Ishikawa (cell line): ENCODE measurements at regions not wholly inside any gene's neighbourhood (a gene's known extent, or its start where the extent isn't known, plus 50 kb on each side); places are given as distances from the start of the nearest gene placed in this dataset.

Experiments
- CEBPB ChIP-seq: IDR thresholded peaks from 2 replicates; pipeline ENCODE4 v1.6.1; 2012
- CREB1 ChIP-seq: IDR thresholded peaks from 2 replicates; pipeline ENCODE4 v1.6.1; 2012; ENCODE audit warnings: low read depth
- EGR1 ChIP-seq: IDR thresholded peaks from 2 replicates; pipeline ENCODE4 v1.6.1; 2012
- EP300 ChIP-seq: IDR thresholded peaks from 2 replicates; pipeline ENCODE4 v1.6.1; 2012; ENCODE audit warnings: borderline replicate concordance
- FOXM1 ChIP-seq: IDR thresholded peaks from 2 replicates; pipeline ENCODE4 v1.6.1; 2012; ENCODE audit warnings: low read depth, borderline replicate concordance
- NFIC ChIP-seq: IDR thresholded peaks from 2 replicates; pipeline ENCODE4 v1.6.1; 2012
- RAD21 ChIP-seq: IDR thresholded peaks from 2 replicates; pipeline ENCODE4 v1.6.1; 2012; ENCODE audit warnings: low read depth
- REST ChIP-seq: IDR thresholded peaks from 2 replicates; pipeline ENCODE4 v1.6.1; 2012; ENCODE audit warnings: low read depth, mild to moderate bottlenecking
- TAF1 ChIP-seq: IDR thresholded peaks from 2 replicates; pipeline ENCODE4 v1.6.1; 2012; ENCODE audit warnings: low read depth, mild to moderate bottlenecking
- TCF12 ChIP-seq: IDR thresholded peaks from 2 replicates; pipeline ENCODE4 v1.6.1; 2012; ENCODE audit warnings: low read depth
- TEAD4 ChIP-seq: IDR thresholded peaks from 2 replicates; pipeline ENCODE4 v1.6.1; 2012
- USF1 ChIP-seq: IDR thresholded peaks from 2 replicates; pipeline ENCODE4 v1.6.1; 2012
- YY1 ChIP-seq: IDR thresholded peaks from 2 replicates; pipeline ENCODE4 v1.6.1; 2012; ENCODE audit warnings: low read depth
- ZBTB7A ChIP-seq: IDR thresholded peaks from 2 replicates; pipeline ENCODE4 v1.6.1; 2012; ENCODE audit warnings: low read depth
- TF ChIP-seq, protein P1 (sequence below): IDR thresholded peaks from 2 replicates; pipeline ENCODE4 v1.6.1; 2012

GRCh38 chr20:6632187-6632586 lies 135.3 kb upstream of the BMP2 start:
- TF ChIP-seq NFIC (peak; percentile 13; the same call in 1 of the 2 replicates), ZBTB7A (no peak), YY1 (no peak), TCF12 (no peak), USF1 (no peak)

DNA sequence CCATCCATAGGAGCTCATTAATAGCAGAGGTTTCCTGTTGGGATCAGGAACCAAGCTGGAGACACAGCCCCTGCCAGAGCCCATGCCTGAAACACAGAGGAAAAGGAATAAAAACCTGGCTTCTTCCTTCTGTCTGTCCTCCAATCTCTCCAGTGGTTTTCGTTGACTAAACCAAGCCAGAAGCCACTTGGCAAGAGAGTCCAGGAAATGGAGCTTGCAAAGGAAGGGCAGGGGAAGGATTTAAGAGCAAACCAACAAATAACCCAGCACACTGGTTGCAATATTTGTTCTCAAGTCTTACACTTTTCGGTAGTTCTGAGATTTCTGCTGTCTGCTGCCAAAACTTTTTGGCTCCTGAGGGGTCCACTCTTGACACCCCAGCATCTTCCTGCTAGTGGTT lies 137.0 kb upstream of the BMP2 start:
- TF ChIP-seq EP300 (no peak), CEBPB (no peak), REST (no peak), TCF12 (no peak), EGR1 (no peak), TAF1 (no peak), TEAD4 (no peak), RAD21 (no peak), CREB1 (no peak), ZBTB7A (no peak), FOXM1 (no peak), NFIC (no peak)

DNA sequence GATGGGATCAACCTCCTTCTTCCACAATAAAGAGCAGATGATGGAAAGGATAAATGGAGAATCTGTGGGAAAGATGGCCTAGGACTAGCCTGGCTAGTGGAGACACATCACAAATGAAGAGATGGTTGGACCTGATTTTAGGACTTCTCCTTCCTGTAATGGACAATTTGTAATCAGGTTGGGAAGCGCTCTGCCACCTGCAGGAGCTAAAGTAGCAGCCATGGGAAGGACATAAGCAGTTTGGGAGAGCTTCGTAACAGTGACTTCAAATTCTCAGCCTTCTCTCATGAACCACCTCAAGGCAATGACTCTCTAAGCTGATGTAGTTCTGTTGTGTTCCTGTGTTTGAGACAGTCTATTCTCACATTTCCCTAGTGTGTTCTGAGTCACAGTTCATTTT lies 137.9 kb upstream of the BMP2 start:
- TF ChIP-seq TAF1 (no peak), USF1 (no peak), CREB1 (no peak), CEBPB (no peak), TCF12 (no peak), EP300 (no peak), REST (no peak), EGR1 (no peak), YY1 (no peak)
- TF ChIP-seq, protein P1, sequence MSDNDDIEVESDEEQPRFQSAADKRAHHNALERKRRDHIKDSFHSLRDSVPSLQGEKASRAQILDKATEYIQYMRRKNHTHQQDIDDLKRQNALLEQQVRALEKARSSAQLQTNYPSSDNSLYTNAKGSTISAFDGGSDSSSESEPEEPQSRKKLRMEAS = no peak

- no peak for TF ChIP-seq RAD21
- no peak for TF ChIP-seq YY1
- no peak for TF ChIP-seq NFIC
- no peak for TF ChIP-seq CEBPB
- no peak for TF ChIP-seq REST
- TF ChIP-seq, protein P1 = no peak
- no peak for TF ChIP-seq USF1
These were observed 140.7 kb upstream of the BMP2 start for GRCh38 chr20:6626805-6627204.

DNA sequence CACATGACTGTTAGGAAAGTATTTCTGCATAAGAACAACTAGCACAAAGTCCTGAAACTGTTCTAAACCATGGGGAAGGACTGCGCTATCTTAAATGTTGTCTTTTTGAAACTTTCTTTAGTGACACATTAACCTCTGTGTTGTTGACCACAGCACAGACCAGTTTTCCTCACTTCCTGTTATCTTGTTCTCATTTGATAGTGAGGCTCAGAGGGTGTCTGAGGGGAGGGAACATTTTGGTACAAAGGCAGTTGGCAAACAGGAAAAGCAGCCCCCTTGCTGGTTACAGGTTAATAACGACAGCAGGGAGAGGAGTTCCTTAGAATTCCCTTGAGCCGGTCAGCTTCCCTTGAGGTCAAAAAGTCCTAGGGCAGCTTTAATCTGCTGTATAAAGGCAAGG lies 143.5 kb upstream of the BMP2 start:
- TF ChIP-seq CEBPB (no peak), CREB1 (no peak), USF1 (no peak), REST (no peak), TAF1 (no peak), RAD21 (no peak), EP300 (no peak), TCF12 (no peak), EGR1 (no peak), YY1 (no peak), TEAD4 (no peak), ZBTB7A (no peak), FOXM1 (no peak), NFIC (no peak)
- TF ChIP-seq, protein P1 = no peak
